ENCODE measurements at regions not wholly inside any gene's neighbourhood (a gene's known extent, or its start where the extent isn't known, plus 50 kb on each side); places are given as distances from the start of the nearest gene placed in this dataset.

DNA sequence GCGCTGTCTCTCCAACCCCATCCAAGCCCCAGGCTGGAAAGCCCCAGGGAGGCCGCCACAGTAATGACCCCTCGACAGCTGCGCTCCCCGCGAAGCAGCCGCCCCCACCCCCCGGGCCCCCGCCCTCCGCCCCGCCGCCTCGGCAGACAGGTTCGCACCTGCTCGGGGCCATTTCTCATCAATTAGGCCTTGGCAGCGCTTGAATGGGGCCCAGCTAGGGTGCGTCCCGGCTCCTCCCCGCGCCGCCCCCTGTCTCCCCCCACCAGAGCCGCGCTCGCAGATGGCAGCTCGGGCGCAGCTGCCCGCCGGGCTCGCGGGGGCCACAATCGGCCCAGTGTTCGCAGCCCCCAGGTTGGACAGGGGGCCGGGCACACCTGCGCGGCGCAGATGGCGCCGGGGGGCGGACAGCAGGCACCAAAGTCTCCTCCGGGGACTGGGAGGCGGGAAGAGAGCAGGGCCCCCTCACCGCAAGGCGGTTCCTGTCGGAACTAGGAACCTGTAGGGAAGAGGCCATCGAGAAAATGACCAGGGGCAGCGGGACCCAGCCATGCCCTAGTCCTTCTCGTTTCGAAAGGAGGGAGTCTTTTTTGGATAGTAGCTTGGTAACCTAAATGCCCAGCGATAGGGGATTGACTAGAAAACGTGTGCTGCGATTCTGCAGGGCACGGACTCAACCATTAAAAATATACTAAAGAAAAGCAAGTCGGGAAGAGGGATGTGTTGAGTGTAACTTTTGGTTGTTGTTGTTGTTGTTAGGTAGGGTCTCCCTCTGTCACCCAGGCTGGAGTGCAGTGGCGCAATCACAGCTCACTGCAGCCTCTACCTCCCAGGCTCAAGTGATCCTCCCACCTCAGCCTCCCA, 83.2 kb upstream of the EYA2 start:
- ATAC-seq (ENCODE audit: low FRiP score): no peak

DNA sequence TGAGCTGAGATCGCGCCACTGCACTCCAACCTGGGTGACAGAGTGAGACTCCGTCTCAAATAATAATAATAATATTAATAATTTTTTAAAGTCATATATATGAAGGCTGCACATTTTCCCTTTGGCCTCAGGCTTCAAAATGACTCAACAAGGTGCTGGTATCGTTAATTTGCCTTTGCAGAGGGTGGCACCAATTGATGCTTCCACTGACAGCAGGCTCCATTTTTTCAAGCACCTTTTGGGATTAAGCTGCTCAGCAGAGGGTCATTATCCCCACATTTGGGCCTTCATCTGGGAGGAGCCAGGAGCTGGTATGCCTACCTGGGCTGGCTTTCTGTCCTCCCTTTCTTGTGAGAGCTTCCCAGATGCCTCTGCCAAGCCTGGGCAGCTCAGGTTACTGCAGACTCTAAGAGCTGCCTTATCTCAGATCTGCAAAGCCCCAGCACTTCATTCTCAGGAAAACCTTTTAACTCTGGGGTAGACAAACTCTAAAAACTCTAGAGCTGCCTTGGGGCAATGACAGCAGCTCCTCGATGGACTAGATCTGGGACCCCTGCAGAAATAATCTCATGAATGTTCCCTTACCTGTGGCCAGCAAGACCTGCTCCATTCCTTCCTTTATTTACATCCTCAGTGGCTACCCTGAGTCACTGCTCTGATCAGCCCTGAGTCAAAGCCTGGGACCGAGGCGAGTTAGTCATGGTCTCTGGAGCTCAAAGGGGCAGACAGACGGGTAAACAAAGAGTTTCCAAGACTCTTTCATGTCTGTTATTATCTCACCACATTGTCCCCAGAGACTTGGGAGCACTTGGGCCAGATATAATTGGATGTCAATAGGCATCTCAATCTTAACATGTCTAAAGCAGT, 80.0 kb upstream of the EYA2 start:
- TF ChIP-seq, protein P1, sequence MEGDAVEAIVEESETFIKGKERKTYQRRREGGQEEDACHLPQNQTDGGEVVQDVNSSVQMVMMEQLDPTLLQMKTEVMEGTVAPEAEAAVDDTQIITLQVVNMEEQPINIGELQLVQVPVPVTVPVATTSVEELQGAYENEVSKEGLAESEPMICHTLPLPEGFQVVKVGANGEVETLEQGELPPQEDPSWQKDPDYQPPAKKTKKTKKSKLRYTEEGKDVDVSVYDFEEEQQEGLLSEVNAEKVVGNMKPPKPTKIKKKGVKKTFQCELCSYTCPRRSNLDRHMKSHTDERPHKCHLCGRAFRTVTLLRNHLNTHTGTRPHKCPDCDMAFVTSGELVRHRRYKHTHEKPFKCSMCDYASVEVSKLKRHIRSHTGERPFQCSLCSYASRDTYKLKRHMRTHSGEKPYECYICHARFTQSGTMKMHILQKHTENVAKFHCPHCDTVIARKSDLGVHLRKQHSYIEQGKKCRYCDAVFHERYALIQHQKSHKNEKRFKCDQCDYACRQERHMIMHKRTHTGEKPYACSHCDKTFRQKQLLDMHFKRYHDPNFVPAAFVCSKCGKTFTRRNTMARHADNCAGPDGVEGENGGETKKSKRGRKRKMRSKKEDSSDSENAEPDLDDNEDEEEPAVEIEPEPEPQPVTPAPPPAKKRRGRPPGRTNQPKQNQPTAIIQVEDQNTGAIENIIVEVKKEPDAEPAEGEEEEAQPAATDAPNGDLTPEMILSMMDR (IDR thresholded peaks at IDR 0.05): no peak
- no peak for ATAC-seq (ENCODE audit: low FRiP score)
- DNase-seq (ENCODE audit: low spot score): no peak

More for the DNA sequence above, 83.2 kb upstream of the EYA2 start:
- DNase-seq (ENCODE audit: low spot score): no peak
- TF ChIP-seq, protein P1 (IDR thresholded peaks at IDR 0.05): no peak

DNA sequence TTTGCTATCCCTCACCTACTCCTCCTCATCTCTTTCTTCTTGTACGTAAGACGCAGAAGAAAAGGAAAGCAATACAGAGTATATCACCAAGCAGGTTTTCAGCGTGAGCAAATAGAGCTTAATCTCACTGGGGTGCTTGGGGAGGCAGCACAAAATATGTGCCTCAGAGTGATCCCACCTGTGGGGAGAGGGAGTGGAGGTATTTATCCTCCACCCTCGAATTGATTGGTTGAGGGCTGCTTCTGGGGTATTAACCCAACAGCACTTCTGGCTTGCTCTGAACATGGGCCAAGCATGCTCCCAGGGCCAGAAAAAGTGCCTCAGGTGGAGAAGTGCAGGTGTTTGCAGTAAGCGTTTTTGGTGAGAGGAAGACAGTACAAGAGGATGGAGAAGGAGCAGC, 78.5 kb upstream of the EYA2 start:
- TF ChIP-seq, protein P1 (IDR thresholded peaks at IDR 0.05): no peak
- ATAC-seq (ENCODE audit: low FRiP score) (no peak), DNase-seq (ENCODE audit: low spot score) (no peak)

DNA sequence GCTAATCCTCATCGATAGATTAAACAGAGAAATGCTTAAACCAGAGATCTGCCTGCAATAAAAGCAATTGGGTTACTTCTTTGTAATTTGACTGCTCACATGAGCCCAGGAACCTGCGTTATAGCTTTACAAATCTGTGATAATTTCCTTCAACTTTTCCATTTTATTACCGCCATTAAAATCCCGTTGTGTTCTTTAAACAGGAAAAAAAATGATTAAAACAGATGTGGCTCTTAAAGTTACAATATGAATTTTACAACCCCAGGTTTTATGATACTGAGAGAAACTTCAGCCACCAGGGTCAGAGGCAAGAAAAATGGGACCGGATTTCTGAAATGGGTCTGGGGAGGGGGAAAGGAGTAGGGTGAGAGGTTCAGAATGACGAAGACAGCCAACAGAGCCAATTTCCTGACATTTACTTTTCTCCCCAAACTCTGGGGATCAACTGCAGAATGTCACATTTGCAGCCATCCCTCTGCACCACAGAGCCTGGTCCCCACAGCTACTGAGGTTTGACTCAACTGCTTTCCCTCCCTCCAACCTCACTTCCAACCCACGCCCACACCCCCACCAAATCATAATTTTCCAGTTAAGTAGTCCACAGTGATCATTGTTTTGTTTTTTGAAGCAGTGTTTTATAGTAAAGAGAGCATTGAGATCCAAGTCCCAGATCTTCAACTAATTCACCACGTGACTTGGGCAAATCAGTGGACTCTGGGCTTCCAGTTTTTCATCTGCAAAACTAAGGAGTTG, 77.6 kb upstream of the EYA2 start:
- no peak for ATAC-seq (ENCODE audit: low FRiP score)
- TF ChIP-seq, protein P1 (IDR thresholded peaks at IDR 0.05): no peak
- no peak for DNase-seq (ENCODE audit: low spot score)

DNA sequence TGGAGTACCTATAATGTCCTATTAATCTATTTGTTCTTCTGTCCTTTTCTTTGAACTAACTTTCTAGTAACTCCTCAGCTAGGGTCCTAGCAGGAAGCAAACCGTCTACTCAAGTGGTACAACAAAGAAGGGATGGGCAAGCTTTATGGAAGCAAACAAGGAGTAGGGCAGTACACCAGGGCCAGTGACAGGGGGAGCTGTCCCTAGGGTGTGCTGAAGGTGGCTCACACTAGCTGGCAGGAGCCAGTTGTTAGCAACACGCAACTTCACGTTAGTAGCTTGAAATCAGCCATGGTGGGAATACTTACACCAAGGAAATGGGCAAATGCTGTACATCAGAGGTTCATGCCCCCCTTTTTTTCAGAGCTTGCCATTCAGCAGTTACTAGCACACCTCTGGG, 74.0 kb upstream of the EYA2 start:
- DNase-seq (ENCODE audit: low spot score): no peak
- ATAC-seq (ENCODE audit: low FRiP score): no peak
- TF ChIP-seq, protein P1 (IDR thresholded peaks at IDR 0.05): no peak

DNA sequence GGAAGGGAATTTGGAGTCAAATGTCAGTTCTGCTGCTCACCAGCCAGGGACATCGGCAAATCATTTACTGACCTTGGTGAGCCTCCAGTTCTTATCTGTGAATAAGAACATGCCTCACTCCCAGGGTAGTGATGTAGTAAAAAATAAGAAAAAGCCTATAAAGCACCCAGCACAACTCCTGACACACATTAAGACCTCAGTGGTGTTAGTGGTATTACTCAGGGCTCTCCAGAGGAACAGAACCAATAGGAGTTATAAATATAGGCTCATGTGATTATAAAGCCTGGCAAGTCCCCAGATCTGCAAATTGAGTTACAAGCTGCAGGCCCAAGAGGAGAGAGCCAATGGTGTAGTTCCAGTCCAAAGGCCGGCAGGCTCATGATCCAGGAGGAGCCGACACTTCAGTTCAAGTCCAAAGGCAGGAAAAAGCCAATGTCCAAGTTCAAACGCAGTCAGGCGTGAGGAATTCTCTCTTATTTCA, 71.3 kb upstream of the EYA2 start:
- DNase-seq (ENCODE audit: low spot score): no peak

More for the DNA sequence above, 71.3 kb upstream of the EYA2 start:
- TF ChIP-seq, protein P1 (IDR thresholded peaks at IDR 0.05): no peak
- ATAC-seq (ENCODE audit: low FRiP score): no peak

All from omental fat pad (tissue), 3 donors.